ENCODE measurements at regions not wholly inside any gene's neighbourhood (a gene's known extent, or its start where the extent isn't known, plus 50 kb on each side); places are given as distances from the start of the nearest gene placed in this dataset.

- peaks cover 0 to 1% of the 10 kb centered on the region in 2 donors for H3K9me3 Mint-ChIP-seq
- DNase-seq: no peak
These were observed 666.4 kb downstream of the DIPK2A start for GRCh38 chr3:144638009-144638408.

GRCh38 chr3:144643771-144644198 lies 672.2 kb downstream of the DIPK2A start:
- no peaks in the 10 kb centered on the region for H3K36me3 Mint-ChIP-seq (ENCODE audit: insufficient read depth in 2 of 2)
- no peaks in the 10 kb centered on the region for H3K27me3 Mint-ChIP-seq (ENCODE audit: low read depth)
- no peaks in the 10 kb centered on the region for H3K4me1 Mint-ChIP-seq (ENCODE audit: low read depth)
- ATAC-seq (replicated peaks in 1 of 2) (no peak), DNase-seq (no peak)
- no peak overlapping the region for H3K4me3 Mint-ChIP-seq
- no peak overlapping the region for H3K27ac Mint-ChIP-seq
- peaks cover 0 to 1% of the 10 kb centered on the region in 2 donors for H3K9me3 Mint-ChIP-seq

More at GRCh38 chr3:144638009-144638408, 666.4 kb downstream of the DIPK2A start:
- no peaks in the 10 kb centered on the region for H3K27me3 Mint-ChIP-seq (ENCODE audit: low read depth)
- ATAC-seq (replicated peaks in 1 of 2): no peak
- H3K36me3 Mint-ChIP-seq (ENCODE audit: insufficient read depth in 2 of 2): no peaks in the 10 kb centered on the region
- H3K4me3 Mint-ChIP-seq: no peak overlapping the region
- no peaks in the 10 kb centered on the region for H3K4me1 Mint-ChIP-seq (ENCODE audit: low read depth)
- no peak overlapping the region for H3K27ac Mint-ChIP-seq

- H3K4me3 Mint-ChIP-seq: no peak overlapping the region
These were observed 673.7 kb downstream of the DIPK2A start for GRCh38 chr3:144645300-144645699.

GRCh38 chr3:144650380-144650779 lies 678.8 kb downstream of the DIPK2A start:
- Mint-ChIP-seq H3K27ac (no peak overlapping the region), H3K9me3 (no peaks in the 10 kb centered on the region), H3K27me3 (ENCODE audit: low read depth) (no peaks in the 10 kb centered on the region), H3K4me1 (ENCODE audit: low read depth) (no peaks in the 10 kb centered on the region), H3K4me3 (no peak overlapping the region), H3K36me3 (ENCODE audit: insufficient read depth in 2 of 2) (no peaks in the 10 kb centered on the region)
- DNase-seq (no peak), ATAC-seq (replicated peaks in 1 of 2) (no peak)

More at GRCh38 chr3:144645300-144645699, 673.7 kb downstream of the DIPK2A start:
- no peak for DNase-seq
- Mint-ChIP-seq H3K36me3 (ENCODE audit: insufficient read depth in 2 of 2) (no peaks in the 10 kb centered on the region), H3K27ac (no peak overlapping the region), H3K9me3 (no peaks in the 10 kb centered on the region), H3K27me3 (ENCODE audit: low read depth) (no peaks in the 10 kb centered on the region), H3K4me1 (ENCODE audit: low read depth) (no peaks in the 10 kb centered on the region)
- no peak for ATAC-seq (replicated peaks in 1 of 2)

- no peaks in the 10 kb centered on the region for H3K36me3 Mint-ChIP-seq (ENCODE audit: insufficient read depth in 2 of 2)
- DNase-seq (no peak), ATAC-seq (replicated peaks in 1 of 2) (no peak)
- no peak overlapping the region for H3K4me3 Mint-ChIP-seq
- H3K27ac Mint-ChIP-seq: no peak overlapping the region
- no peaks in the 10 kb centered on the region for H3K27me3 Mint-ChIP-seq (ENCODE audit: low read depth)
- no peaks in the 10 kb centered on the region for H3K9me3 Mint-ChIP-seq
- H3K4me1 Mint-ChIP-seq (ENCODE audit: low read depth): no peaks in the 10 kb centered on the region
These were observed 681.0 kb downstream of the DIPK2A start for GRCh38 chr3:144652573-144652972.

GRCh38 chr3:144655423-144655822 lies 683.8 kb downstream of the DIPK2A start:
- H3K9me3 Mint-ChIP-seq: no peaks in the 10 kb centered on the region

GRCh38 chr3:144660186-144660585 lies 688.6 kb downstream of the DIPK2A start:
- H3K36me3 Mint-ChIP-seq (ENCODE audit: insufficient read depth in 2 of 2): no peaks in the 10 kb centered on the region
- no peak overlapping the region for H3K27ac Mint-ChIP-seq
- H3K4me3 Mint-ChIP-seq: no peak overlapping the region
- H3K9me3 Mint-ChIP-seq: peaks cover 0 to 2% of the 10 kb centered on the region in 2 donors
- H3K27me3 Mint-ChIP-seq (ENCODE audit: low read depth): no peaks in the 10 kb centered on the region
- H3K4me1 Mint-ChIP-seq (ENCODE audit: low read depth): no peaks in the 10 kb centered on the region
- no peak for ATAC-seq (replicated peaks in 1 of 2)
- DNase-seq: no peak

More at GRCh38 chr3:144655423-144655822, 683.8 kb downstream of the DIPK2A start:
- ATAC-seq (replicated peaks in 1 of 2) (no peak), DNase-seq (no peak)
- H3K27ac Mint-ChIP-seq: no peak overlapping the region
- no peaks in the 10 kb centered on the region for H3K27me3 Mint-ChIP-seq (ENCODE audit: low read depth)
- H3K4me1 Mint-ChIP-seq (ENCODE audit: low read depth): no peaks in the 10 kb centered on the region
- no peak overlapping the region for H3K4me3 Mint-ChIP-seq
- no peaks in the 10 kb centered on the region for H3K36me3 Mint-ChIP-seq (ENCODE audit: insufficient read depth in 2 of 2)

- ATAC-seq (replicated peaks in 1 of 2) (no peak), DNase-seq (no peak)
- H3K27me3 Mint-ChIP-seq (ENCODE audit: low read depth): no peaks in the 10 kb centered on the region
- no peak overlapping the region for H3K27ac Mint-ChIP-seq
- H3K9me3 Mint-ChIP-seq: peaks cover 5 to 7% of the 10 kb centered on the region in 2 donors
- no peaks in the 10 kb centered on the region for H3K4me1 Mint-ChIP-seq (ENCODE audit: low read depth)
- peaks cover 3 to 4% of the 10 kb centered on the region in 2 donors for H3K36me3 Mint-ChIP-seq (ENCODE audit: insufficient read depth in 2 of 2)
- H3K4me3 Mint-ChIP-seq: no peak overlapping the region
These were observed 691.1 kb downstream of the DIPK2A start for GRCh38 chr3:144662729-144663128.

GRCh38 chr3:144663456-144664436 lies 692.1 kb downstream of the DIPK2A start:
- peaks cover 5 to 7% of the 10 kb centered on the region in 2 donors for H3K9me3 Mint-ChIP-seq
- H3K36me3 Mint-ChIP-seq (ENCODE audit: insufficient read depth in 2 of 2): peaks cover 3 to 4% of the 10 kb centered on the region in 2 donors
- H3K4me1 Mint-ChIP-seq (ENCODE audit: low read depth): no peaks in the 10 kb centered on the region
- ATAC-seq (replicated peaks in 1 of 2) (no peak), DNase-seq (no peak)
- no peak overlapping the region for H3K27ac Mint-ChIP-seq
- H3K27me3 Mint-ChIP-seq (ENCODE audit: low read depth): no peaks in the 10 kb centered on the region
- H3K4me3 Mint-ChIP-seq: no peak overlapping the region

GRCh38 chr3:144665567-144666053 lies 694.0 kb downstream of the DIPK2A start:
- no peaks in the 10 kb centered on the region for H3K4me1 Mint-ChIP-seq (ENCODE audit: low read depth)
- no peak overlapping the region for H3K27ac Mint-ChIP-seq
- no peaks in the 10 kb centered on the region for H3K27me3 Mint-ChIP-seq (ENCODE audit: low read depth)
- ATAC-seq (replicated peaks in 1 of 2) (no peak), DNase-seq (no peak)
- H3K36me3 Mint-ChIP-seq (ENCODE audit: insufficient read depth in 2 of 2): peaks cover 3 to 4% of the 10 kb centered on the region in 2 donors
- H3K9me3 Mint-ChIP-seq: peaks cover 5 to 7% of the 10 kb centered on the region in 2 donors
- no peak overlapping the region for H3K4me3 Mint-ChIP-seq

- ATAC-seq (replicated peaks in 1 of 2): no peak
These were observed 698.9 kb downstream of the DIPK2A start for GRCh38 chr3:144670571-144670970.

GRCh38 chr3:144677103-144677502 lies 705.5 kb downstream of the DIPK2A start:
- no peak for DNase-seq
- no peaks in the 10 kb centered on the region for H3K9me3 Mint-ChIP-seq

More at GRCh38 chr3:144670571-144670970, 698.9 kb downstream of the DIPK2A start:
- Mint-ChIP-seq H3K9me3 (peaks cover 5 to 6% of the 10 kb centered on the region in 2 donors), H3K27ac (no peak overlapping the region), H3K36me3 (ENCODE audit: insufficient read depth in 2 of 2) (peaks cover 3 to 4% of the 10 kb centered on the region in 2 donors), H3K4me3 (no peak overlapping the region), H3K4me1 (ENCODE audit: low read depth) (no peaks in the 10 kb centered on the region), H3K27me3 (ENCODE audit: low read depth) (no peaks in the 10 kb centered on the region)
- no peak for DNase-seq

GRCh38 chr3:144683065-144683464 lies 711.4 kb downstream of the DIPK2A start:
- H3K4me1 Mint-ChIP-seq (ENCODE audit: low read depth): no peaks in the 10 kb centered on the region
- no peaks in the 10 kb centered on the region for H3K27me3 Mint-ChIP-seq (ENCODE audit: low read depth)
- no peaks in the 10 kb centered on the region for H3K36me3 Mint-ChIP-seq (ENCODE audit: insufficient read depth in 2 of 2)
- DNase-seq: no peak
- H3K9me3 Mint-ChIP-seq: no peaks in the 10 kb centered on the region
- no peak overlapping the region for H3K4me3 Mint-ChIP-seq
- ATAC-seq (replicated peaks in 1 of 2): no peak
- H3K27ac Mint-ChIP-seq: no peak overlapping the region

More at GRCh38 chr3:144677103-144677502, 705.5 kb downstream of the DIPK2A start:
- Mint-ChIP-seq H3K27me3 (ENCODE audit: low read depth) (no peaks in the 10 kb centered on the region), H3K27ac (no peak overlapping the region), H3K4me3 (no peak overlapping the region), H3K4me1 (ENCODE audit: low read depth) (no peaks in the 10 kb centered on the region), H3K36me3 (ENCODE audit: insufficient read depth in 2 of 2) (no peaks in the 10 kb centered on the region)
- no peak for ATAC-seq (replicated peaks in 1 of 2)

Data from activated T-cell treated with anti-CD3 and anti-CD28 coated beads, Interleukin-2, amount 50 U/mL, for 72 hours (primary cell).